GM18519 (cell line): ENCODE measurements at regions not wholly inside any gene's neighbourhood (a gene's known extent, or its start where the extent isn't known, plus 50 kb on each side); places are given as distances from the start of the nearest gene placed in this dataset.
"Not testable (repeated sequence)": the region's sequence is repeated elsewhere in the genome, so short reads cannot be mapped to it uniquely, and the experiment has no call there.

Source experiments
- ATAC-seq: cut with Tn5 transposase; IDR thresholded peaks from one replicate; pipeline ENCODE4 v1.9.1; 2021; ENCODE audit warnings: mild to moderate bottlenecking, moderate library complexity; ENCODE audit not compliant: unreplicated experiment, low FRiP score

- not testable (repeated sequence) for ATAC-seq
Measured at GRCh38 chr12:74676955-74677354, 139.3 kb downstream of the ATXN7L3B start.

GRCh38 chr12:74685385-74685784, 147.8 kb downstream of the ATXN7L3B start:
- ATAC-seq = no peak

- ATAC-seq = no peak
Measured at GRCh38 chr12:74689071-74689655, 151.5 kb downstream of the ATXN7L3B start.

- ATAC-seq = no peak
Measured at GRCh38 chr12:74689929-74690328, 152.3 kb downstream of the ATXN7L3B start.

GRCh38 chr12:74719447-74719846, 181.8 kb downstream of the ATXN7L3B start:
- no peak for ATAC-seq

- ATAC-seq = no peak
Measured at GRCh38 chr12:74722709-74723108, 185.1 kb downstream of the ATXN7L3B start.

GRCh38 chr12:74725154-74725553, 187.5 kb downstream of the ATXN7L3B start:
- no peak for ATAC-seq

- ATAC-seq = no peak
Measured at GRCh38 chr12:74728006-74728405, 190.4 kb downstream of the ATXN7L3B start.

- ATAC-seq = no peak
Measured at GRCh38 chr12:74732164-74732784, 194.6 kb downstream of the ATXN7L3B start.

GRCh38 chr12:74732826-74733225, 195.2 kb downstream of the ATXN7L3B start:
- no peak for ATAC-seq

GRCh38 chr12:74741112-74741511, 203.5 kb downstream of the ATXN7L3B start:
- no peak for ATAC-seq

- ATAC-seq = no peak
Measured at GRCh38 chr12:74747305-74747704, 209.7 kb downstream of the ATXN7L3B start.

GRCh38 chr12:74751441-74751840, 213.8 kb downstream of the ATXN7L3B start:
- ATAC-seq = no peak

- ATAC-seq = no peak
Measured at GRCh38 chr12:74752215-74752614, 214.6 kb downstream of the ATXN7L3B start.

- no peak for ATAC-seq
Measured at GRCh38 chr12:74770552-74770951, 232.9 kb downstream of the ATXN7L3B start.

GRCh38 chr12:74775276-74775675, 237.6 kb downstream of the ATXN7L3B start:
- no peak for ATAC-seq

- ATAC-seq = no peak
Measured at GRCh38 chr12:74776378-74776777, 238.7 kb downstream of the ATXN7L3B start.

GRCh38 chr12:74780182-74780849, 242.7 kb downstream of the ATXN7L3B start:
- no peak for ATAC-seq

- ATAC-seq = not testable (repeated sequence)
Measured at GRCh38 chr12:74780850-74781241, 243.2 kb downstream of the ATXN7L3B start.

GRCh38 chr12:74781991-74782485, 244.4 kb downstream of the ATXN7L3B start:
- no peak for ATAC-seq

GRCh38 chr12:74790931-74791330, 253.3 kb downstream of the ATXN7L3B start:
- ATAC-seq = no peak

- ATAC-seq = no peak
Measured at GRCh38 chr12:74791365-74791764, 253.7 kb downstream of the ATXN7L3B start.
